Liver (tissue), 7 donors: ENCODE measurements at regions not wholly inside any gene's neighbourhood (a gene's known extent, or its start where the extent isn't known, plus 50 kb on each side); places are given as distances from the start of the nearest gene placed in this dataset.

Source experiments
- DNase-seq: peaks from one replicate; pipeline ENCODE4 v3.0.0-alpha.2; 2017; ENCODE audit warnings: low spot score
- H3K27ac ChIP-seq, 2 donors: one replicate each; pipeline ENCODE4 v1.7.0; 2013; ENCODE audit warnings: inconsistent platforms in 2 of 2, low read length in 2 of 2, control low read depth in 1 of 2, low read depth in 1 of 2, mild to moderate bottlenecking in 1 of 2
- H3K27me3 ChIP-seq, 4 donors: one replicate each; pipeline versions ENCODE4 v1.6.1 to v1.7.0; 2013; ENCODE audit warnings: low read length in 3 of 4, inconsistent platforms in 1 of 4, mild to moderate bottlenecking in 1 of 4, moderate library complexity in 1 of 4; ENCODE audit not compliant: control insufficient read depth in 4 of 4, insufficient read depth in 4 of 4
- H3K36me3 ChIP-seq, 4 donors: one replicate each; pipeline versions ENCODE4 v1.6.1 to v1.7.0; 2013; ENCODE audit warnings: low read length in 3 of 4, mild to moderate bottlenecking in 3 of 4, low read depth in 1 of 4, moderate library complexity in 1 of 4; ENCODE audit not compliant: control insufficient read depth in 4 of 4, insufficient read depth in 3 of 4
- H3K4me1 ChIP-seq, 4 donors: one replicate each; pipeline versions ENCODE4 v1.6.1 to v1.7.0; 2013; ENCODE audit warnings: low read length in 3 of 4, mild to moderate bottlenecking in 3 of 4, moderate library complexity in 1 of 4; ENCODE audit not compliant: control insufficient read depth in 4 of 4, insufficient read depth in 4 of 4
- H3K4me3 ChIP-seq, 3 donors: one replicate each; pipeline versions ENCODE4 v1.6.1 to v1.7.0; 2013; ENCODE audit warnings: low read length in 3 of 3, control low read depth in 1 of 3, low read depth in 1 of 3, mild to moderate bottlenecking in 1 of 3
- H3K9ac ChIP-seq, 2 donors: one replicate each; pipeline ENCODE4 v1.7.0; 2013; ENCODE audit warnings: low read length in 2 of 2, mild to moderate bottlenecking in 2 of 2, moderate library complexity in 2 of 2, control low read depth in 1 of 2, low read depth in 1 of 2
- H3K9me3 ChIP-seq, 4 donors: one replicate each; pipeline versions ENCODE4 v1.6.1 to v1.7.0; 2013; ENCODE audit warnings: low read length in 3 of 4; ENCODE audit not compliant: control insufficient read depth in 4 of 4
- EGR1 ChIP-seq, 2 donors: IDR thresholded peaks; 2 replicates each; pipeline ENCODE4 v1.6.1; 2016 to 2018; ENCODE audit warnings: antibody characterized with exemption in 2 of 2, low read depth in 2 of 2
- FOXA2 ChIP-seq: IDR thresholded peaks from 2 replicates; pipeline ENCODE4 v1.6.1; 2016; ENCODE audit warnings: antibody characterized with exemption
- GABPA ChIP-seq, 2 donors: IDR thresholded peaks in 1 of 2; conservative IDR thresholded peaks in 1 of 2; 2 replicates each; pipeline ENCODE4 v1.6.1; 2016; ENCODE audit warnings: antibody characterized with exemption in 2 of 2, mild to moderate bottlenecking in 1 of 2, moderate library complexity in 1 of 2
- HNF4A ChIP-seq, 2 donors: conservative IDR thresholded peaks; 2 replicates each; pipeline ENCODE4 v1.6.1; 2016; ENCODE audit warnings: antibody characterized with exemption in 2 of 2, mild to moderate bottlenecking in 2 of 2
- HNF4G ChIP-seq: IDR thresholded peaks from 2 replicates; pipeline ENCODE4 v1.6.1; 2016; ENCODE audit warnings: antibody characterized with exemption
- JUND ChIP-seq, 2 donors: IDR thresholded peaks; 2 replicates each; pipeline ENCODE4 v1.6.1; 2016; ENCODE audit warnings: antibody characterized with exemption in 2 of 2
- NR2F2 ChIP-seq: IDR thresholded peaks from 2 replicates; pipeline ENCODE4 v1.6.1; 2016; ENCODE audit warnings: antibody characterized with exemption
- RAD21 ChIP-seq, 2 donors: IDR thresholded peaks; 2 replicates each; pipeline ENCODE4 v1.6.1; 2016; ENCODE audit warnings: antibody characterized with exemption in 2 of 2, mild to moderate bottlenecking in 2 of 2
- RXRA ChIP-seq, 2 donors: IDR thresholded peaks; 2 replicates each; pipeline ENCODE4 v1.6.1; 2017 to 2018; ENCODE audit warnings: antibody characterized with exemption in 2 of 2, mild to moderate bottlenecking in 1 of 2
- SP1 ChIP-seq: IDR thresholded peaks from 2 replicates; pipeline ENCODE4 v1.6.1; 2018; ENCODE audit warnings: antibody characterized with exemption, mild to moderate bottlenecking
- TAF1 ChIP-seq: conservative IDR thresholded peaks from 2 replicates; pipeline ENCODE4 v1.6.1; 2016; ENCODE audit warnings: antibody characterized with exemption, mild to moderate bottlenecking
- YY1 ChIP-seq: IDR thresholded peaks from 2 replicates; pipeline ENCODE4 v1.6.1; 2016; ENCODE audit warnings: antibody characterized with exemption, mild to moderate bottlenecking
- WGBS: extraction: QIAGEN DNeasy Blood & Tissue Kit; methylation state at CpG from one replicate; pipeline ENCODE4 v1.1.7; 2013; 5-methylcytosine and 5-hydroxymethylcytosine counted together
- TF ChIP-seq, protein P1 (sequence below): IDR thresholded peaks from 2 replicates; pipeline ENCODE4 v1.6.1; 2016; ENCODE audit warnings: antibody characterized with exemption
- TF ChIP-seq, protein P2 (sequence below): IDR thresholded peaks from 2 replicates; pipeline ENCODE4 v1.6.1; 2016; ENCODE audit warnings: antibody characterized with exemption
- TF ChIP-seq, protein P3 (sequence below): IDR thresholded peaks from 2 replicates; pipeline ENCODE4 v1.6.1; 2016; ENCODE audit warnings: antibody characterized with exemption, mild to moderate bottlenecking
- donor health status: healthy.
- donor health status: healthy.
- donor health status: healthy.
- donor health status: healthy.

DNA sequence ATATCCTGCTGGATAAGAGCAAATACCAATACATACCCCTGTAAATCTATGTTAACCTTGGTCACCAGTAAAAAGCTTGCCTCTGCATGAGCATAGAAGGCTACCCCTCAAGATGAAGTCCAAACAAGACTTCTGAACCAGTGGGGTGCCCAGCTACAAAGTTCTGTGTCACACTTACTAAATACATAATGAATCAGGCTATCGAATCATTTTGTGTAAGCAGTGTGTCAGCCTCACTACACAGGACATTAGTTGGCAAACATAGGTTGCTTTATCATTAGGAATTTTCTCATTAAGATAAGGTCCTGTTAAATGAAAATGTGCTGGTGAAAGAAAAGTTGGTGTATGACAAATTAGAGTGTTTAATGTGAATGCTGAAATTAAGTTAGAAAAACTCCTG lies 452.0 kb downstream of the MFSD1 start:
- Histone ChIP-seq H3K4me1 (peaks cover 0 to 7% (median 0%) of the 10 kb centered on the region in 4 donors), H3K27me3 (no peaks in the 10 kb centered on the region), H3K9ac (no peak overlapping the region), H3K36me3 (no peaks in the 10 kb centered on the region), H3K4me3 (no peak overlapping the region), H3K27ac (no peak overlapping the region), H3K9me3 (no peaks in the 10 kb centered on the region)
- WGBS: 76% methylated on average over 1 of the region's 1 CpG
- DNase-seq: no peak
- TF ChIP-seq SP1: no peak
- TF ChIP-seq FOXA2: no peak
- no peak for TF ChIP-seq RXRA (IDR thresholded peaks at IDR 0.05)
- no peak for TF ChIP-seq RAD21 (IDR thresholded peaks at IDR 0.05)
- TF ChIP-seq, protein P1, sequence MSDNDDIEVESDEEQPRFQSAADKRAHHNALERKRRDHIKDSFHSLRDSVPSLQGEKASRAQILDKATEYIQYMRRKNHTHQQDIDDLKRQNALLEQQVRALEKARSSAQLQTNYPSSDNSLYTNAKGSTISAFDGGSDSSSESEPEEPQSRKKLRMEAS: no peak
- no peak for TF ChIP-seq HNF4G
- TF ChIP-seq, protein P2, sequence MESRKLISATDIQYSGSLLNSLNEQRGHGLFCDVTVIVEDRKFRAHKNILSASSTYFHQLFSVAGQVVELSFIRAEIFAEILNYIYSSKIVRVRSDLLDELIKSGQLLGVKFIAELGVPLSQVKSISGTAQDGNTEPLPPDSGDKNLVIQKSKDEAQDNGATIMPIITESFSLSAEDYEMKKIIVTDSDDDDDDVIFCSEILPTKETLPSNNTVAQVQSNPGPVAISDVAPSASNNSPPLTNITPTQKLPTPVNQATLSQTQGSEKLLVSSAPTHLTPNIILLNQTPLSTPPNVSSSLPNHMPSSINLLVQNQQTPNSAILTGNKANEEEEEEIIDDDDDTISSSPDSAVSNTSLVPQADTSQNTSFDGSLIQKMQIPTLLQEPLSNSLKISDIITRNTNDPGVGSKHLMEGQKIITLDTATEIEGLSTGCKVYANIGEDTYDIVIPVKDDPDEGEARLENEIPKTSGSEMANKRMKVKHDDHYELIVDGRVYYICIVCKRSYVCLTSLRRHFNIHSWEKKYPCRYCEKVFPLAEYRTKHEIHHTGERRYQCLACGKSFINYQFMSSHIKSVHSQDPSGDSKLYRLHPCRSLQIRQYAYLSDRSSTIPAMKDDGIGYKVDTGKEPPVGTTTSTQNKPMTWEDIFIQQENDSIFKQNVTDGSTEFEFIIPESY: no peak
- no peak for TF ChIP-seq JUND (IDR thresholded peaks at IDR 0.05)

DNA sequence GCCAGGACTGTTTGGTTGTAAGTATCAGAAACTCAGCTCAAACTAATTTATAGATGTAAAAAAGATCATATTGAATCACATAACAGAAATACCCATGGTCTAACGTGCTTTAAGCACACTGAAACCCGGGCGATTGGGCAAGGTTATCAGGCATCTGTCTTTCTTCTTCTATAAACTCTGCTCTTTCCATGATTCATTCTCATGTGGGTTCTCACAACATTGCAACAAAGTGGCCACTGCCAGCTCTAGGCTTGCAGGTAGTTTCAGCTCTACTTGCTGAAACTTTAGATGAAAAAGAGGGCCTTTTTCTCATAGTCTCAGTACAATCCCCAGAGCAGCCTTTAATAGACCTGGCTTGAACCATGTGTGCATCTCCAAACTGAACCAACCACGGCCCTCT lies 456.1 kb downstream of the MFSD1 start:
- DNase-seq: no peak
- no peak overlapping the region for H3K4me3 ChIP-seq
- no peak for TF ChIP-seq FOXA2
- no peak for TF ChIP-seq RXRA (IDR thresholded peaks at IDR 0.05)
- TF ChIP-seq GABPA (IDR thresholded peaks at IDR 0.05 in 1 of 2, conservative IDR thresholded peaks at IDR 0.05 in 1 of 2): no peak
- TF ChIP-seq NR2F2: no peak
- TF ChIP-seq EGR1 (IDR thresholded peaks at IDR 0.05; ENCODE audit: low read depth in 2 of 2): no peak
- no peak for TF ChIP-seq YY1
- no peak for TF ChIP-seq HNF4A (conservative IDR thresholded peaks at IDR 0.05)
- no peak for TF ChIP-seq SP1
- TF ChIP-seq, protein P3, sequence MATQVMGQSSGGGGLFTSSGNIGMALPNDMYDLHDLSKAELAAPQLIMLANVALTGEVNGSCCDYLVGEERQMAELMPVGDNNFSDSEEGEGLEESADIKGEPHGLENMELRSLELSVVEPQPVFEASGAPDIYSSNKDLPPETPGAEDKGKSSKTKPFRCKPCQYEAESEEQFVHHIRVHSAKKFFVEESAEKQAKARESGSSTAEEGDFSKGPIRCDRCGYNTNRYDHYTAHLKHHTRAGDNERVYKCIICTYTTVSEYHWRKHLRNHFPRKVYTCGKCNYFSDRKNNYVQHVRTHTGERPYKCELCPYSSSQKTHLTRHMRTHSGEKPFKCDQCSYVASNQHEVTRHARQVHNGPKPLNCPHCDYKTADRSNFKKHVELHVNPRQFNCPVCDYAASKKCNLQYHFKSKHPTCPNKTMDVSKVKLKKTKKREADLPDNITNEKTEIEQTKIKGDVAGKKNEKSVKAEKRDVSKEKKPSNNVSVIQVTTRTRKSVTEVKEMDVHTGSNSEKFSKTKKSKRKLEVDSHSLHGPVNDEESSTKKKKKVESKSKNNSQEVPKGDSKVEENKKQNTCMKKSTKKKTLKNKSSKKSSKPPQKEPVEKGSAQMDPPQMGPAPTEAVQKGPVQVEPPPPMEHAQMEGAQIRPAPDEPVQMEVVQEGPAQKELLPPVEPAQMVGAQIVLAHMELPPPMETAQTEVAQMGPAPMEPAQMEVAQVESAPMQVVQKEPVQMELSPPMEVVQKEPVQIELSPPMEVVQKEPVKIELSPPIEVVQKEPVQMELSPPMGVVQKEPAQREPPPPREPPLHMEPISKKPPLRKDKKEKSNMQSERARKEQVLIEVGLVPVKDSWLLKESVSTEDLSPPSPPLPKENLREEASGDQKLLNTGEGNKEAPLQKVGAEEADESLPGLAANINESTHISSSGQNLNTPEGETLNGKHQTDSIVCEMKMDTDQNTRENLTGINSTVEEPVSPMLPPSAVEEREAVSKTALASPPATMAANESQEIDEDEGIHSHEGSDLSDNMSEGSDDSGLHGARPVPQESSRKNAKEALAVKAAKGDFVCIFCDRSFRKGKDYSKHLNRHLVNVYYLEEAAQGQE: no peak
- TF ChIP-seq, protein P1: no peak
- no peak for TF ChIP-seq JUND (IDR thresholded peaks at IDR 0.05)
- no peak for TF ChIP-seq TAF1
- H3K9me3 ChIP-seq: no peaks in the 10 kb centered on the region
- H3K9ac ChIP-seq: no peak overlapping the region
- 81% methylated on average over 4 of the region's 4 CpGs for WGBS
- no peak overlapping the region for H3K27ac ChIP-seq
- no peaks in the 10 kb centered on the region for H3K36me3 ChIP-seq
- H3K4me1 ChIP-seq: peaks cover 0 to 4% (median 2%) of the 10 kb centered on the region in 4 donors
- H3K27me3 ChIP-seq: no peaks in the 10 kb centered on the region
